GM06990 (cell line): ENCODE measurements at regions not wholly inside any gene's neighbourhood (a gene's known extent, or its start where the extent isn't known, plus 50 kb on each side); places are given as distances from the start of the nearest gene placed in this dataset.

Experiments
- DNase-seq: peaks from one replicate; pipeline ENCODE4 v3.0.0-alpha.2; 2011; ENCODE audit not compliant: insufficient read length; ENCODE audit errors: extremely low read depth
- H3K27me3 ChIP-seq: replicated peaks from 2 replicates; pipeline ENCODE4 v1.6.0; 2011; ENCODE audit warnings: low read length; ENCODE audit not compliant: control insufficient read depth, insufficient read depth
- H3K36me3 ChIP-seq: 2 replicates; pipeline ENCODE4 v1.5.1; 2011; ENCODE audit warnings: low read length; ENCODE audit not compliant: control insufficient read depth, insufficient read depth
- H3K4me3 ChIP-seq: replicated peaks from 2 replicates; pipeline ENCODE4 v1.5.1; 2011; ENCODE audit warnings: low read depth, mild to moderate bottlenecking, control low read depth, low read length
- CTCF ChIP-seq: IDR thresholded peaks from 2 replicates; pipeline ENCODE4 v1.5.1; 2011; ENCODE audit warnings: low read length, control low read depth, mild to moderate bottlenecking, inconsistent platforms; ENCODE audit not compliant: insufficient read depth, poor library complexity, severe bottlenecking

- no peaks in the 10 kb centered on the region for H3K36me3 ChIP-seq
- H3K27me3 ChIP-seq: no peaks in the 10 kb centered on the region
- no peak for TF ChIP-seq CTCF
- DNase-seq: no peak
- H3K4me3 ChIP-seq: no peak overlapping the region
Observed at GRCh38 chrX:127128282-127128681, 308.8 kb downstream of the PRR32 start.

GRCh38 chrX:127129510-127129909 lies 310.0 kb downstream of the PRR32 start:
- TF ChIP-seq CTCF: no peak
- no peaks in the 10 kb centered on the region for H3K27me3 ChIP-seq
- H3K4me3 ChIP-seq: no peak overlapping the region
- H3K36me3 ChIP-seq: no peaks in the 10 kb centered on the region
- DNase-seq: no peak

- Histone ChIP-seq H3K4me3 (no peak overlapping the region), H3K36me3 (no peaks in the 10 kb centered on the region), H3K27me3 (no peaks in the 10 kb centered on the region)
- no peak for DNase-seq
- no peak for TF ChIP-seq CTCF
Observed at GRCh38 chrX:127138218-127138617, 318.7 kb downstream of the PRR32 start.

- H3K27me3 ChIP-seq: no peaks in the 10 kb centered on the region
- TF ChIP-seq CTCF: no peak
- no peaks in the 10 kb centered on the region for H3K36me3 ChIP-seq
- no peak overlapping the region for H3K4me3 ChIP-seq
- no peak for DNase-seq
Observed at GRCh38 chrX:127177966-127178365, 358.4 kb downstream of the PRR32 start.

GRCh38 chrX:127187095-127187494 lies 367.6 kb downstream of the PRR32 start:
- Histone ChIP-seq H3K36me3 (no peaks in the 10 kb centered on the region), H3K4me3 (no peak overlapping the region), H3K27me3 (no peaks in the 10 kb centered on the region)
- no peak for DNase-seq
- no peak for TF ChIP-seq CTCF

GRCh38 chrX:127190381-127190780 lies 370.9 kb downstream of the PRR32 start:
- no peak for DNase-seq
- Histone ChIP-seq H3K4me3 (no peak overlapping the region), H3K27me3 (no peaks in the 10 kb centered on the region), H3K36me3 (no peaks in the 10 kb centered on the region)
- no peak for TF ChIP-seq CTCF
